A673 (cell line): ENCODE measurements at regions not wholly inside any gene's neighbourhood (a gene's known extent, or its start where the extent isn't known, plus 50 kb on each side); places are given as distances from the start of the nearest gene placed in this dataset.

ENCODE experiments used
- EZH2 ChIP-seq: fragments of 200-600 bp; sonication (generic); IDR thresholded peaks from 2 replicates; pipeline ENCODE4 v1.6.1; 2017; ENCODE audit warnings: borderline replicate concordance, low read depth, mild to moderate bottlenecking, mixed read lengths, antibody characterized with exemption, low read length; ENCODE audit not compliant: poor library complexity, severe bottlenecking
- TF ChIP-seq, protein P1 (sequence below): fragments of 300-800, 200-600 bp; sonication (generic); conservative IDR thresholded peaks from 2 replicates; pipeline ENCODE4 v1.5.1; 2017; ENCODE audit warnings: low read depth, mild to moderate bottlenecking, antibody characterized with exemption, low read length, moderate library complexity, mixed read lengths

DNA sequence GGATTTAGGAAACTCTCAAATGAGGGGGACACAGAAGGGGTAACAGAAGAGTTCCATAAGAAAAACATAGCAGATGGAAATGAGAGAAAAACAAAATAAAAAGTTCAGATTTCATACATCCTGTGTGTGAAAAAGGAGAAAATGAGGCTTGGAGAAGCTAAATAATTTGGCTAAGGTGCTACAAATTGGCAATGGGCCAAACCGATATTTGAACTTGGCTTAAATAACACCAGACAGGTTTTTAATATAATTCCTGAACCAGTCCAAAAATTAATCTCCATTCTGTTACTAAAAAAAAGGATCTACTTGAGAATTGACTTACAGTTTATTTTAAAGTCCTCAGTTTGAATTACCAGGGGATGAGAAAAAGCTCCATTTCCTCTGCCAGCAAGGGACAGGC, 342.9 kb upstream of the DPH6 start:
- TF ChIP-seq, protein P1, sequence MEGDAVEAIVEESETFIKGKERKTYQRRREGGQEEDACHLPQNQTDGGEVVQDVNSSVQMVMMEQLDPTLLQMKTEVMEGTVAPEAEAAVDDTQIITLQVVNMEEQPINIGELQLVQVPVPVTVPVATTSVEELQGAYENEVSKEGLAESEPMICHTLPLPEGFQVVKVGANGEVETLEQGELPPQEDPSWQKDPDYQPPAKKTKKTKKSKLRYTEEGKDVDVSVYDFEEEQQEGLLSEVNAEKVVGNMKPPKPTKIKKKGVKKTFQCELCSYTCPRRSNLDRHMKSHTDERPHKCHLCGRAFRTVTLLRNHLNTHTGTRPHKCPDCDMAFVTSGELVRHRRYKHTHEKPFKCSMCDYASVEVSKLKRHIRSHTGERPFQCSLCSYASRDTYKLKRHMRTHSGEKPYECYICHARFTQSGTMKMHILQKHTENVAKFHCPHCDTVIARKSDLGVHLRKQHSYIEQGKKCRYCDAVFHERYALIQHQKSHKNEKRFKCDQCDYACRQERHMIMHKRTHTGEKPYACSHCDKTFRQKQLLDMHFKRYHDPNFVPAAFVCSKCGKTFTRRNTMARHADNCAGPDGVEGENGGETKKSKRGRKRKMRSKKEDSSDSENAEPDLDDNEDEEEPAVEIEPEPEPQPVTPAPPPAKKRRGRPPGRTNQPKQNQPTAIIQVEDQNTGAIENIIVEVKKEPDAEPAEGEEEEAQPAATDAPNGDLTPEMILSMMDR: no peak
- TF ChIP-seq EZH2: no peak
